Sigmoid colon (tissue), 3 donors: ENCODE measurements at regions not wholly inside any gene's neighbourhood (a gene's known extent, or its start where the extent isn't known, plus 50 kb on each side); places are given as distances from the start of the nearest gene placed in this dataset.

Experiments
- POLR2A ChIP-seq, 2 donors: fragments of 450-650 bp; IDR thresholded peaks; one replicate each; pipeline ENCODE4 v1.6.1; 2016; ENCODE audit warnings: antibody characterized with exemption in 2 of 2, mild to moderate bottlenecking in 2 of 2, moderate library complexity in 2 of 2
- TF ChIP-seq, protein P1 (sequence below), 4 experiments: fragments of 450-650 bp in 3 of 4; fragments of 200-600 bp in 1 of 4; IDR thresholded peaks; one replicate each; pipeline ENCODE4 v1.5.1; 2016 to 2019; ENCODE audit warnings: antibody characterized with exemption in 4 of 4, mild to moderate bottlenecking in 3 of 4, moderate library complexity in 2 of 4

DNA sequence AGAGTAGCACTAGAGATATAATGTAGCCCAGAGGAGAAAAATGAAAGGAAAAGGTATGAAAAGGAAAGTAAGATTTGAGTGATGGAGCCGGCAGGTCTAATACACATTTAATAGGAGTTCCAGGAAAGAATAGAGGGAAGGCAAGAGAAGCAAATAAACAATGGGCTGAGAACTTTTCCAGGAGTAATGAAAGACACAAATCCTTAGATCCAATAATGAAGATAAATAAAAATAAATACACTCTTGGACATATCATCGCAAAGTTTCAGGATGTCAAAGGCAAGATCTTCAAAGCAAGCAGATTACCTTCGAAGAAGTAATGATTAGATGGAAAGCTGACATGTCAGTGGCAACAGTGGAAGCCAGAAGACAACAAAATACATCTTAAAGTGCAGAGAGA lies 102.0 kb upstream of the YWHAQ start:
- TF ChIP-seq, protein P1, sequence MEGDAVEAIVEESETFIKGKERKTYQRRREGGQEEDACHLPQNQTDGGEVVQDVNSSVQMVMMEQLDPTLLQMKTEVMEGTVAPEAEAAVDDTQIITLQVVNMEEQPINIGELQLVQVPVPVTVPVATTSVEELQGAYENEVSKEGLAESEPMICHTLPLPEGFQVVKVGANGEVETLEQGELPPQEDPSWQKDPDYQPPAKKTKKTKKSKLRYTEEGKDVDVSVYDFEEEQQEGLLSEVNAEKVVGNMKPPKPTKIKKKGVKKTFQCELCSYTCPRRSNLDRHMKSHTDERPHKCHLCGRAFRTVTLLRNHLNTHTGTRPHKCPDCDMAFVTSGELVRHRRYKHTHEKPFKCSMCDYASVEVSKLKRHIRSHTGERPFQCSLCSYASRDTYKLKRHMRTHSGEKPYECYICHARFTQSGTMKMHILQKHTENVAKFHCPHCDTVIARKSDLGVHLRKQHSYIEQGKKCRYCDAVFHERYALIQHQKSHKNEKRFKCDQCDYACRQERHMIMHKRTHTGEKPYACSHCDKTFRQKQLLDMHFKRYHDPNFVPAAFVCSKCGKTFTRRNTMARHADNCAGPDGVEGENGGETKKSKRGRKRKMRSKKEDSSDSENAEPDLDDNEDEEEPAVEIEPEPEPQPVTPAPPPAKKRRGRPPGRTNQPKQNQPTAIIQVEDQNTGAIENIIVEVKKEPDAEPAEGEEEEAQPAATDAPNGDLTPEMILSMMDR (IDR thresholded peaks at IDR 0.05), result no peak
- no peak for TF ChIP-seq POLR2A (IDR thresholded peaks at IDR 0.05)
